Left ventricle myocardium superior (tissue), 1 donor: ENCODE measurements at regions not wholly inside any gene's neighbourhood (a gene's known extent, or its start where the extent isn't known, plus 50 kb on each side); places are given as distances from the start of the nearest gene placed in this dataset.
"Not testable (repeated sequence)": the region's sequence is repeated elsewhere in the genome, so short reads cannot be mapped to it uniquely, and the experiment has no call there.

Experiments used
- ATAC-seq: fragments of 200-7000 bp; cut with Tn5 transposase; one replicate; pipeline ENCODE4 v1.9.1; 2020; ENCODE audit warnings: mild to moderate bottlenecking, moderate library complexity
- DNase-seq: peaks from one replicate; pipeline ENCODE4 v3.0.0-alpha.2; 2020
- intact Hi-C: fragments of 100-400 bp; cut with micrococcal nuclease; formaldehyde crosslinking; loops from one replicate; pipeline ENCODE4 v1.11.0; 2022
- donor health status: DM: no; HTN: yes; CAD: no; lungs with severe emphysema.

DNA sequence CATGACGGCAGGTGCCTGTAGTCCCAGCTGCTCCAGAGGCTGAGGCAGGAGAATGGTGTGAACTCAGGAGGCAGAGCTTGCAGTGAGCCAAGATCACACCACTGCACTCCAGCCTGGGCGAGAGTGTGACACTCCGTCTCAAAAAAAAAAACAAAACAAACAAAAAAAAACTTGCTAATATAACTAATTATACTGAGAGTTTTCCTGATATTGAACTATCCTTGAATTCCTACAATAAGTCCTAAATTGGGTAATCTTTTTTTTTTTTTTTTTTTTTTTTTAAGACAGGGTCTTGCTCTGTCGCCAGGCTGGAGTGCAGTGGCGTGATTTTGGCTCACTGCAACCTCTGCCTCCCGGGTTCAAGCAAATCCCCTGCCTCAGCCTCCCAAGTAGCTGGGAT lies 122.7 kb upstream of the ATF7IP start:
- intact Hi-C loops = not testable (repeated sequence)

DNA sequence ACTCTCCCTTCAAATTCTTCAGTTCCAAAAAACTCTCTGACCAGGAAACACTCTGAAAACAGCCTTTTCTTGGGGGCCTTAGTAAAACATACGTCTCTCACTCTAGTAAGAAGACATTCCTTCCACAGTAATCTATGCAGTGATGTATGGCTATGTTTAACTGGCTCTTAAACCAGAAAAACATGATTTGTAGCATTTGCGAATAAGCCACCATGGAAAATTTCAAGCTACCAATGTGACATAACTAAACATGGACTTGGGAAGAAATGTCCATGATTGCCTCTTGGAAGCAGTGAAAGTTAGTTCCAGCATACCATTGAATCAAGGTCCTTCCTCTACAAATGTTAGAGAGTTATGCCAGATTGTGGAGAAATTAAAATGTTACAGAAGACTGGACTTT lies 121.5 kb upstream of the ATF7IP start:
- ATAC-seq (no peak), DNase-seq (no peak)
- intact Hi-C loops = no loop called here

More for the DNA sequence above, 122.7 kb upstream of the ATF7IP start:
- DNase-seq, ATAC-seq: not testable (repeated sequence)

DNA sequence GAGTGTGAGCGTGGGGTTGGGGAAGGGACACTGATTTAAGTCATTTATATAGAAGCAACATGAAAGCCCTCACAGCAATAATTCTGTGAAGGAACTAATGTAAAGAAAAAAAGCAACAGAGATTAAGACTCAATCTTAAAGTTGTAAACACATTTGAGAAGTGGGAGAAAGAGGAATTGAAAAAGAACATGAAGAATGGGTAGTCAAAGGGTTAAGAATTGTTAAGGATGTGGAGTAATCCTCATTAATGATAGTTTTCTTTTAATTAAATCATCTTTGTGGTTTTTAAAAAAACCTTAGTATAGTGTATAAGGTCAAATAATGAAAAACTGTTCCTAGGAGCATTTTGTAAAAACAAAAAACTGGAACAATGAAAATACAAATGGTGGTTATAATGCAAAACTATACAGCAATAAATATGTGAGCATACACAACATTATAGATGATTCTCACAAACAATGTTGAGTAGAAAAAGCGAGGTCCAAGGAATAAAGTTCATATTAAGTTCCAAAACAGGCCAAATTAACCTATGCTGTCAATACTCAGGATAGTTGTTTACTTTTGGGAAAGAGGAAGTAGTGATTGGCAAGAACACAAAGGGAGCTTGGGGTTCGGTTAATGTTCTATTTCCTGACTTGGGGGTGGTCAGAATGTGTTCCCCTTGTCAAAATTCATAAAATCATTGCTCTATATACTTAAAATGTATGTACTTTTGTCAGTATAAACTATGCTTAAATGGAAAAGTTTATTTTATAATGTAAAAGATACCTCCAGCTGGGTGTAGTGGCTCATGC lies 120.4 kb upstream of the ATF7IP start:
- ATAC-seq (no peak), DNase-seq (no peak)
- intact Hi-C loops = no loop called here

DNA sequence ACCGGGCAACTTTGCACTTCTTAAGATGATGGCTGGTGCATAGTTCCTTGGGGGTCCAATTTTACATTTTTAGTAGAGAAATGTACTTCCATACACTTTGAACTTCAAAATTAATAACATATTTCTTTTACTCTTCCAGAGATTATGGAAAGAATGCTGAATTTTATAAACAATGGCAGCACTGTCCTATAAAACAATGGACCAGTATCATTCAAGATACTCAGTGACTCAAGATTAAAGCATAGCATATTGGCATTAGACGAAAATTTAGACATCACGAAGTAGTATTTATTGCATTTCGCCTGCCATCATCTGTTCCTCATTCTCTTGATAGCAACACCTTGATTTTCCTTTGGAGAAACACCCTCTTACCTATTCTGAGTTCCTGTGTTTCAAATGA lies 118.3 kb upstream of the ATF7IP start:
- DNase-seq = no peak
- no peak for ATAC-seq
- intact Hi-C loops = no loop called here

DNA sequence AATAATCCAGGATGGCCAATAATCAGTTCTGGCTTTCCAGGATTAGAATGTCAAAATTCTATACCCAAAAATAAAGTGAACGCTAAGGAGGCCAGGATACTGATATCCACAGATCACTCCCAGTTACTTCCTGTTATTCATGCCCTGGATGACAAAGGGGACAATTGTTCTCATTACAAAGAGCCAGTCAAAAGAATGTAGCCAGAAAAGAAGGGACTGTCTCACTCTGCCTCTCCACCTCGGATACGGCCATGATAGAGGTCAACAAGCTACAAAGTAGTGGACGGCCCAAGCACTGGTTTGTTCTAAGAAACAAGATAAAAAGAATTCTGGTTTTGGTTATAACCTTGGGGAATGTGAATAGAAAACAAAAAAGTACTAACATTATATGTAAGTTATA lies 116.1 kb upstream of the ATF7IP start:
- no peak for ATAC-seq
- intact Hi-C loops = no loop called here
- no peak for DNase-seq

DNA sequence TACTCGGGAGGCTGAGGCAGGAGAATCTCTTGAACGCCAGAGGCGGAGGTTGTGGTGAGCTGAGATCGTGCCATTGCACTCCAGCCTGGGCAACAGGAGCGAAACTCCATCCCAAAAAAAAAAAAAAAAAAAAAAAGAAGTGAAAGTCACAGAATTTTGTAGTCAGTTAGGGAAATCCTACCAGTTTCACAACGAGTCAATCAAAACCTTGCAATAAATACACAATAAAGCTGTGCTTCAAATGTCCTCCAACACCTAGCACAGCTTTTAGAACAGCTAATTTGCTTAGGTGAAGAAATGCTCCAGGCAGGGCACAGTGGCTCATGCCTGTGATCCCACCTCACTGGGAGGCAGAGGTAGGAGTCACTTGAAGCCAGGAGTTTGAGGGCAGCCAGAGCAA lies 112.8 kb upstream of the ATF7IP start:
- intact Hi-C loops = no loop called here
- DNase-seq (no peak), ATAC-seq (no peak)

DNA sequence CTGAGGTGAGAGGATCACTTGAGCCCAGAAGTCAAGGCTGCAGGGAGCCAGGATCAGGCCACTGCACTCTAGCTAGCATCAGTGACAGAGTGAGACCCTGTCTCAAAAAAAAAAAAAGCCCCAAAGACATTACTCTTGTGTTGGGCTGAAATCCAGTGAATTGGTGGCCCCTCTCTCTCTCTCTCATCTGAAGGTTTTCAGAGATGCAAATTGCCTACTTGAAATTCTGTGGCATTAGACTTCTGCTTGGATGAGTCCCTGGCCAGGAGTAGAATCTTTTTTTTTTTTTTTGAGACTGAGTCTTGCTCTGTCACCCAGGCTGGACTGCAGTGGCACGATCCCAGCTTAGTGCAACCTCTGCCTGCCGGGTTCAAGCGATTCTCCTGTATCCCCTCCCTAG lies 112.0 kb upstream of the ATF7IP start:
- no peak for DNase-seq
- no peak for ATAC-seq
- intact Hi-C loops = no loop called here

DNA sequence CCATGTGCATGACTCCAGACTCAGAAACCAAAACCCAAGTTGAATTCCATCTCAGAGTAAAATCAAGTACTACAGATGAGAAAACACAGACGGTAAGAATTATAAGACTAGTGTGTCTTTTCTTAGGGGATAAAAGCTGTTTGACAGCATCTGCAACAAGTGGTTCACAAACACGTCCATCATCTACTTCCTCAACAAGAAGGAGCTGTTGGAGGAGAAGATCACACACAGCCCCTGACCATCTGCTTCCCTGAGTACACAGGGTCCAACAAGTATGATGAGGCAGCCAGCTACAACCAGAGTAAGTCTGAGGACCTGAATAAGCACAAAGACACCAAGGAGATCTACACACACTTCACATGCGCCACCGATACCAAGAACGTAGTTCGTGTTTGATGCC lies 110.7 kb upstream of the ATF7IP start:
- no peak for ATAC-seq
- DNase-seq = no peak
- intact Hi-C loops = loop anchor here (5.0 kb wide), 1 partner anchor 113 kb away; the partner anchor contains the start of gene ATF7IP

DNA sequence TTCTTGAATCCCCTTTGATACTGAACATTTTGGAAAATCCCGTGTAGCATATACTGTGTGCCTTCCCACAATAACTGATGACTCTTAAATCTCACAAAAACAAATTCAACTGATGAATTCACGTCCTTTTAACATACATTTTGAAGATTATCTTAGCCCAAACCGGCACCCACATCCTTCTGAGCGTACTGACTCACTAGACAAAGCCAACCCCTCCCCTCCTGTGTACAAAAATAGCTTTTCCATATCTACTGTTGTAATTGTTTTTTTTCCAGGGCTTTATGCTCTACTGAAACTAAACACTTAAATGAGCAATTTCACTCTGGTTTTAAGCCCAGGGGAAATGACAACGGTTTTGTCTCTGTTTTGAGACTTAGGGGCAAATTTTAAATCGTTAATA lies 109.4 kb upstream of the ATF7IP start:
- ATAC-seq (no peak), DNase-seq (no peak)
- intact Hi-C loops = loop anchor here (5.0 kb wide), 1 partner anchor 111 kb away; the partner anchor contains the start of gene ATF7IP

DNA sequence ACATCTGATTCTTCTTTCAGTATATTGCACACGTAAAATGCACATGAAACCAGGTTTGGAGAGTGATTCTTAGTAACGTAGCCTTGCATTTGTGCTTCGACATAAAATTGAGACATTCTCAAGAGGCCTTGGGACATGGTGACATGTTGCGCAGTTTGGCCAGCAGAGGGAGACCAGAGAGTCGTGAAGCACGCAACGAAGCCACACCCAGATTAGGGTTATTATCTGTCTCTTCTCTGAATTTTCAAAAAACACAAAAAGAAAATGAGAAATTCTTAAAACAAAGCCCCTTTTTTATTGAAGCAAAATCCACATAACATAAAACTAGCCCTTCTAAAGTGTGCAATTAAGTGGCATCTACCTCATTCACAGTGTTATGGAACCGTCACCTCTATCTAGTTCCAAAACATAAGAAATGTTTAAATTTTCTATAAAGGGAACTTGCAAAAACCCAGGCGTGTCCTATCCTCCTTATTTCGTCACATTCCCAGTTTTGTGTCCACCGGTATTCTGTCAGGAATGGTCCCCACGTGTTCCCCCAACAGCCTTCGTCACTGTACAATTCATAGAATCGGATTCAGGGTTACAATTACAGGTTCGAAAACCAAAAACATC lies 108.8 kb upstream of the ATF7IP start:
- peak; percentile 86 for DNase-seq
- ATAC-seq = peak; percentile 71
- intact Hi-C loops = loop anchor here (5.0 kb wide), 1 partner anchor 111 kb away; the partner anchor contains the start of gene ATF7IP

DNA sequence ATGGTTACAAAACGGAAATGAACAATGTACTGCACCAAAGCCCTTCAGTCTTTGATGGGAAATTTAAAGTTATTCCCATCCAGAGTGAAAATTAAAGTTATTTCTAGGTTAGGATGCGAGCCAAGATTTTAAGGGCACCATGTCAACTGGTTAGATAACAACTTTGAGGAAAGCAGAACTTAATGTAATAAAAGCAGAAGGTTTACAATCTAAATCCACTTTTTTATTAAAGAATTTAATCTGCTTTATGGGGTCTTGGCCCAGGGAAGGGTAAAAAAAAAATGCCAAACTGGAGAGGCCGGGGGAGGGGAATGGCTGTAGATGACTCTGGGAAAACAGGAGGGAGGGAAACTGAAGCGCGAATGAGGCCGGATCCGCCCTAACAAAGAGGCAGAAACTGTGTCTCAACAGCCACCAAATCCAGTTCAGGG lies 108.2 kb upstream of the ATF7IP start:
- no peak for ATAC-seq
- peak; percentile 87 for DNase-seq
- intact Hi-C loops = loop anchor here (5.0 kb wide), 1 partner anchor 110 kb away; the partner anchor contains the start of gene ATF7IP

DNA sequence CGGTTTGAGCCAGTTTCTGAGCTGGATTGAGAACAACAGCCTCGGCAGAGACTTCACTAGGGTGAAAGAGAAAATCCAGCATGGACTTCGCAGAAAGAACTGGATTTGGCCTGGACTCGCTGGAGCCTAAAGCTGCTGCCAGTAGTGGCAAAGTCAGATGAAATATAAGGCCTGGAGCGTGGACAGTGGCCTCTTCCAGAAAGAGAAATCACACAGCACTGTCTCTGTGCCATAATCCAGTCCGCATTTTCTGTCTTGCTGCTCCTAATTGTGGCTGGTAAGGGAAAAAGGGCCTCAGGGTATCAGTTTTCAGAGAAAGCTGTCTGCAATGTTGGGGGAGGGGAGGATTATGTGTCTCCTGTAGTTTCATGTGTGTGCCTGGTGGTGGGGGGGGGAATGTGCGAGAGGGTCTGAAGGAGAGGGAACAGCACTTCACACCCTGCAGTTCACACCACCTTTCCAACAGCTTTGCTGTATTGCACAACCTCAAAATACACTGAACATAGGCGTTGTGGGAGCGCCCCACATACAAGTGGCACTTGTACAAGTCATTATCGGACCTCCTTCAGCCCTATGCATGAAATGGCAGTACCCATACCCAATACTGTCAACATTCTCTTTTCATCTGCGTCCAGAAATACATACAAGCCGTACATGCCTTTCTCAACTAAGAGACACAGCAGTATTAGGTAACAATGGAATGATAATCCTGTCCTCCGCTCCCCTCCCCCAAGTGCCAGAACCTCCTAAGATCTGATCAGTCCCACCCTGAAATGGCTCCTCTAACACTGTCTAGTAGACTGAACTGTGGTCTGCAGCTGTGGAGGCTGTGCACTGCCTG lies 107.5 kb upstream of the ATF7IP start:
- DNase-seq = no peak
- ATAC-seq = peak; percentile 83
- intact Hi-C loops = loop anchor here (5.0 kb wide), 1 partner anchor 109 kb away; the partner anchor contains the start of gene ATF7IP

DNA sequence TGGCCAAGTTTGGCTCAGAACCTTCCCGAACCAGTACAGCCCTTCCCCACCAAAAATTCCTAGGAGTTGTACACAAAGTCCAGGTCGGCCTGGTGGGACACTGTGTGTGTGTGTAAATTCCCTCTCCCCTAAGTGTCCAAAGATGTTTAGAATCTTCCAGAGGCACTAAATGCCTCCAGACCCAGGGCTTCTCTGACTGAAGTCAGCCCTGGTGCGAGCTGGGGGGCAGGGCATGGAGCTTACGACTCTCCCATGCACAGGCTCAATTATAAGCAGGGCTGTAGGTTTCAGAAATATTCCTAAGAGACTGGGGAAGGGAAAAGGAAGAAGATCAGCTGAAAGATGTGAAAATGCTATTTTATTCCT lies 106.9 kb upstream of the ATF7IP start:
- DNase-seq (no peak), ATAC-seq (no peak)
- intact Hi-C loops = loop anchor here (5.0 kb wide), 1 partner anchor 109 kb away; the partner anchor contains the start of gene ATF7IP

DNA sequence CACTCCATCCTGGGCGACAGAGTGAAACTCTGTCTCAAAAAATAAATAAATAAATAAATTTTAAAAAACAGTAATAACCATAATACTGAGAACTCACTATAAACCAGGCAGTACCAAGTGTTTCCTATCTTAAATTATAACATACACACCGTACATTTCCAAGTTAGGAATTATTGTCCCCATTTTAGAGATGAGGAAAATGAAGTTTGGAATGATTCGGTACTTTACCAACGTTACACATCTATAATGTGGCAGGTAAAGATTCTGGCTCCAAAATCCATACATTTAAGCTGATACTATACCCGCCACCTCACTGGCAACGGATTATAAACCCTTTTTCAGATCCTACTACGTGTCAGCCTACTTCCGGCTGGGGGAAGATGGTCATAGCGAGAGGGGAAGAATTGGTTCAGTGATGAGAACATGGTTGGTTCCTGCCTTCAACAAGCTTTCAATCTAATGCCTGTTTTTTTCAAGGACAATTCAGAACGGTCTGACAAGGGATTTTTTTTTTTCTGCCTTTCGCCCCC lies 105.9 kb upstream of the ATF7IP start:
- DNase-seq (no peak), ATAC-seq (no peak)
- intact Hi-C loops = loop anchor here (5.0 kb wide), 1 partner anchor 108 kb away; the partner anchor contains the start of gene ATF7IP

DNA sequence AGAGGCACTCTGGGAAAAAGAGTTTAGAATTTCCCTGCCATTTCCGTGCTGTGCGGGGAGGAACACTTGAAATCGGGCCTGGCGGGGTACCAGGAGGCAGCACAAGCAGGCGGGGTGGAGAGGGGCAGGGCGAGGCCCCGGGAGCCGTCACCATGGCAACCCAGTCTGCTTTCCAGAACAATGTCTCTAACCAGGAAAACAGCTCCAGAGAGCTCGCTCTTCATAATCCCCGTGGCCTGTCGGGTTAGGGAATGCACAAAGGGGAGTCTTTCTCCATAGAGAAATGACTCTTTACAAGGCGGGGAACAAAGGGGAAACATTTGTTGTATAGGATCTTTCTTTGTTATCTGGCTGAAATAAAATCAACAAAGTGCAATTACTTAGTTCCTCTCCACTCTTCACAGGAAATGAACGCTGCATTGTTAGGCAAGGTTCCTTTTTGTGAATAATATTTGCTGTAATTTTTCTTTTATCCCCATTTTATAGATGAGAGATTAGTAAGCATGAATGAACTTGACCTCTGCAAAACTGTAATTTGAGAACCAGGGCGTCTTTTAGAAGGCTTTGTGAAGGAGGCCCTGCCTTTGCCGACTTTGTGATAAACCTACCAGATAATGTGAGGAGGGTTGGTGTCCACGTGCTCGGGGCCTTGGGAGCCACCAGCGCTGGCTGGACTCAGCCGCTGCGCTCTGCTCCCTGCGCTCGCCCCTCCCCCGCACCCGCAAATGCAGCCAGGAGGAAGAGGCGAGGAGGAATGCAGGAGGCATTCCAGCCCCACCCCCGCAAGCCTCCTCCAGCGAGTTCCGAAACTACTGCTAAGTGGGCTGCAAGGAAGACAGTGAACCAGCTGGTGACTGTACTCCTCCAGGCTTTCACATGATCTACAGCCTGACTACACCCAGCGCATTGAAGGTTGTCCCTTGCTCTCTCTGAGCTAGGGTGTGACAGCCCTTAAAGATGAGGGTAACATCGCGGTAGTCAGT lies 105.2 kb upstream of the ATF7IP start:
- ATAC-seq (peak; percentile 63), DNase-seq (peak; percentile 92)
- intact Hi-C loops = no loop called here

DNA sequence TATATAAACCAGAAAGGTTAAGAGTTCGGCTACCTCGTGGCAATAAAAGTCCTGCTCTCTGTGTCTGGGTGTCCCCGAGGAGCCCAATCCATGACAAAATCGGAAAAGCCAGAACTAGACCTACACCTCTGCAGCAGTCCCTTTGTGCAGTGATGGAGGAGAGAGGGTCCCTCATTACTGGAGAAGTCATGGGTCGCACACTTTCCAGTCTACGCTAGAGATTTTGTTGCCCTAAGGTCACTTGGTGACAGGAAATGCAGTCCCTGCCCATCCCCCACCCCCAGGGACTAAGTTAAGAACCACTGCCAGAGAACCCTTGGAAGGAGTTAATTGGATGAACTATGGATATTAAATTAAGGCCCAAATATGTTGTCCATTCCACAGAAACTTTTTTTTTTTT lies 104.4 kb upstream of the ATF7IP start:
- no peak for ATAC-seq
- no peak for DNase-seq
- intact Hi-C loops = no loop called here

DNA sequence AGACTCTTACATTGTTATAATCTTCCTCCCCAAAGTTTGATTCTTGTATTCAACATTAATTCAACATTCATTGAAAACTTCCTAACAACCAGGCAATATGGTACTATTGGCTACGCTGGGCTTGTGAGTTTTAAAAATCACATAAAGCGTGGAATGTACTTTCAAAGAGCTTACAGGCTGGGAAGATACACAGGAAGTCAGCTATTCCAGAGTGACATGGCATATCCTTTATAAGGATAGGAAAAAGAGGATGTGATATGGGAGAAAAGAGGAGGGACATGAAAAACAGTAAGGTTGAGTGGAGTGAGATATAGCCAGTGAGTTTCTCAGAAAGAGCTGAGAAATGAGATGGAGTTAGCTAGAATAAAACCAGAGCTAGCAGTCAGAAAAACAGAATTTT lies 103.6 kb upstream of the ATF7IP start:
- intact Hi-C loops = no loop called here
- DNase-seq = no peak
- no peak for ATAC-seq

DNA sequence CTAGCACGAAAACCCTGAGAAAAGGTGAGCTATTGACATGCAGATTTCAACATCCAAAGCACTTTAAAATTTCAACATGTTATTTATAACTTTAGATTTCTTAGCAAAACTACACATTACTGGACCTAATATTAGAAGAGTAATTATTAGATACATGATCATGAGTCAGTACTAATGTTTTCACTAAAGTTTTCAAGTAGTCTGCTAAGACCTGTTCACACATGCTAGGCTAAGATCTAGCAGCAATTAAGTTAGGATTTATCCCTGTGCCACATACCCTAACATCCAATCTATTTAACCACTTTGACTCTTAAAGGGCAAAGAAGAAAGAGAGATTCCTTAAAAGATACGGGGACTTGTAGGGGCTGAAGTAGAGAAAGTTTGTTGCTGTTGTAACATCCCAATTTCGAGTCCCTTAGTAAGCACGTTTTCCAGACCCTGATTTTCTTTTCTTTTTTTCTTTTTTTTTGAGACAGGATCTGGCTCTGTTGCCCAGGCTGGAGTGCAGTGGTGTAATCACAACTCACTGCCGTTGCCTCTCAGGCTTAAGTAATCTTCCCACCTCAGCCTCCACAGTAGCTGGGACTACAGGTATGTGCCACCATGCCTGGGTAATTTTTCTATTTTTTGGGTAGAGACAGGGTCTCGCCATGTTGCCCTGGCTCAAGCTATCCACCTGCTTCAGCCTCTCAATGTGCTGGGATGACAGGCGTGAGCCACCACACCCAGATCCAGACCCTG lies 102.5 kb upstream of the ATF7IP start:
- ATAC-seq (no peak), DNase-seq (no peak)
- intact Hi-C loops = no loop called here
